ENCODE measurements at regions not wholly inside any gene's neighbourhood (a gene's known extent, or its start where the extent isn't known, plus 50 kb on each side); places are given as distances from the start of the nearest gene placed in this dataset.
A peak's percentile ranks its signal among the peaks of the same experiment; 100 is the strongest.

GRCh38 chr2:204171432-204172144, 235.0 kb downstream of the ICOS start:
- Histone ChIP-seq H3K36me3 (no peaks in the 10 kb centered on the region), H3K4me3 (no peak overlapping the region), H3K9me3 (no peaks in the 10 kb centered on the region), H3K4me1 (peaks cover 0 to 4% (median 0%) of the 10 kb centered on the region in 4 donors), H3K27me3 (no peaks in the 10 kb centered on the region), H3K27ac (no peak overlapping the region)
- intact Hi-C loops (cut with DNase I) = no loop called here
- ATAC-seq = no peak
- 84% methylated on average over 6 of the region's 6 CpGs for WGBS (ENCODE audit: insufficient coverage, low coverage, low lambda C conversion rate, missing lambda C conversion rate)
- TF ChIP-seq POLR2A (IDR thresholded peaks at IDR 0.05) (no peak), CTCF (IDR thresholded peaks at IDR 0.05) (no peak)
- DNase-seq = no peak

- intact Hi-C loops (cut with DNase I) = no loop called here
- Histone ChIP-seq H3K36me3 (no peaks in the 10 kb centered on the region), H3K27me3 (no peaks in the 10 kb centered on the region), H3K4me1 (peaks cover 0 to 4% (median 0%) of the 10 kb centered on the region in 4 donors), H3K4me3 (no peak overlapping the region), H3K9me3 (no peaks in the 10 kb centered on the region), H3K27ac (no peak overlapping the region)
- TF ChIP-seq CTCF (IDR thresholded peaks at IDR 0.05) (no peak), POLR2A (IDR thresholded peaks at IDR 0.05) (no peak)
- DNase-seq (no peak), ATAC-seq (no peak)
- WGBS (ENCODE audit: insufficient coverage, low coverage, low lambda C conversion rate, missing lambda C conversion rate) = 65% methylated on average over 5 of the region's 7 CpGs
Observed at GRCh38 chr2:204172145-204172600, 235.6 kb downstream of the ICOS start.

- intact Hi-C loops (cut with DNase I) = no loop called here
- TF ChIP-seq POLR2A (IDR thresholded peaks at IDR 0.05) = no peak
- no peak for TF ChIP-seq CTCF (IDR thresholded peaks at IDR 0.05)
- Histone ChIP-seq H3K9me3 (no peaks in the 10 kb centered on the region), H3K27me3 (no peaks in the 10 kb centered on the region), H3K36me3 (no peaks in the 10 kb centered on the region), H3K4me3 (no peak overlapping the region), H3K4me1 (peaks cover 0 to 4% (median 0%) of the 10 kb centered on the region in 4 donors), H3K27ac (no peak overlapping the region)
- WGBS (ENCODE audit: insufficient coverage, low coverage, low lambda C conversion rate, missing lambda C conversion rate) = 48% methylated on average over 2 of the region's 2 CpGs
- DNase-seq (no peak), ATAC-seq (no peak)
Observed at GRCh38 chr2:204174034-204174433, 237.5 kb downstream of the ICOS start.

DNA sequence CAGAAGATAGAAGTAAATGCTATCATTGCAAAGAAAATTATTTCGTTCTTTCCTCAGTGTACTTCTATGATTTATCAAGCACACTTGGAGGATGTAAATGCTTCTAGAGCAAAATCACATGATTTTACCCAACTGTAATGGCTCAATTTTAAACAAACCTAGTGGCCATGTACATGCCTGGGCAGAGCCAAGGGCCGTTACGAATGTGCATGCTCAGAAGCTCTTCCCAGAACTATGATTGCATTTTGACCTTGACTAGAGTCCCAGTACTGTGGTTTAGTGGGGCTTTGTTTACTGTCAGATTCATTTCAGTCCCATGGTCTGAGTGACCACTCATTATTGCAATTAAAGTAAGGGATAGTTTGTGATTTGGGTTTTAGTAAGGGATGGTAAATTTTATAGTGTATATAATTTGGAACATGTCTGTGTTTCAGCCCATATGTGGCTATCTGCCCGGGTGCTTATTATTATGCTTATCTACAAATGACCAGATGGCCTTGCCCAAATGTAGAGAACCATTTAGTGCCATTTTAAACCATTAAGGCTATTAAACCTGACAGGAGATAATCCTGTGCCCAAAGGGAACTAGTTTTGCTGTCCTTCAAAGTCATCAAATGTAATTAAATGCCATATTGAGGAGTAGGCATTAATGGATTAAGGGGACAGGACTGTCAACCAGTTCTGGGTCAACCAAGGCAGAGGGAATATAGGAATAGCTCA, 239.1 kb downstream of the ICOS start:
- DNase-seq = no peak
- intact Hi-C loops (cut with DNase I) = no loop called here
- H3K36me3 ChIP-seq = no peaks in the 10 kb centered on the region
- H3K27ac ChIP-seq = no peak overlapping the region
- no peak overlapping the region for H3K4me3 ChIP-seq
- TF ChIP-seq POLR2A (IDR thresholded peaks at IDR 0.05) = no peak
- no peak for TF ChIP-seq CTCF (IDR thresholded peaks at IDR 0.05)
- H3K27me3 ChIP-seq = no peaks in the 10 kb centered on the region
- H3K9me3 ChIP-seq = no peaks in the 10 kb centered on the region
- 43% methylated on average over 4 of the region's 4 CpGs for WGBS (ENCODE audit: insufficient coverage, low coverage, low lambda C conversion rate, missing lambda C conversion rate)
- ATAC-seq = peak in 3 of 4 donors; percentile 35 to 46 (median 37)
- peaks cover 0 to 4% (median 0%) of the 10 kb centered on the region in 4 donors for H3K4me1 ChIP-seq

All from right lobe of liver (tissue), 6 donors.